Peyer's patch (tissue), 4 donors: ENCODE measurements at regions not wholly inside any gene's neighbourhood (a gene's known extent, or its start where the extent isn't known, plus 50 kb on each side); places are given as distances from the start of the nearest gene placed in this dataset.

Source experiments
- DNase-seq, 3 donors: peaks; one replicate each; pipeline ENCODE4 v3.0.0-alpha.2; 2017 to 2019
- H3K27ac ChIP-seq, 4 donors: fragments of 200-600 bp; sonication (generic); one replicate each; pipeline ENCODE4 v1.5.1; 2016 to 2019
- H3K27me3 ChIP-seq, 2 donors: fragments of 200-600 bp; sonication (generic); one replicate each; pipeline ENCODE4 v1.5.1; 2019
- H3K36me3 ChIP-seq, 3 donors: fragments of 200-600 bp; sonication (generic); one replicate each; pipeline ENCODE4 v1.5.1; 2016 to 2019
- H3K4me1 ChIP-seq, 4 donors: fragments of 200-600 bp; sonication (generic); one replicate each; pipeline ENCODE4 v1.5.1; 2016 to 2019
- H3K4me3 ChIP-seq, 4 donors: fragments of 200-600 bp; sonication (generic); 1 replicate in 3 of 4; 2 replicates in 1 of 4; pipeline ENCODE4 v1.5.1; 2016 to 2019; ENCODE audit warnings: mild to moderate bottlenecking in 1 of 4
- H3K9me3 ChIP-seq, 4 donors: fragments of 200-600 bp; sonication (generic); one replicate each; pipeline ENCODE4 v1.5.1; 2016 to 2019; ENCODE audit warnings: mild to moderate bottlenecking in 1 of 4
- POLR2A ChIP-seq, 2 donors: fragments of 450-650 bp; IDR thresholded peaks; one replicate each; pipeline ENCODE4 v1.5.1; 2017; ENCODE audit warnings: antibody characterized with exemption in 2 of 2, mild to moderate bottlenecking in 2 of 2, moderate library complexity in 2 of 2
- TF ChIP-seq, protein P1 (sequence below), 6 experiments: fragments of 450-650 bp in 4 of 6; fragments of 200-600 bp in 2 of 6; sonication (generic) in 1 of 6; IDR thresholded peaks; one replicate each; pipeline ENCODE4 v1.5.1; 2017 to 2019; ENCODE audit warnings: antibody characterized with exemption in 6 of 6, mild to moderate bottlenecking in 3 of 6, moderate library complexity in 1 of 6

DNA sequence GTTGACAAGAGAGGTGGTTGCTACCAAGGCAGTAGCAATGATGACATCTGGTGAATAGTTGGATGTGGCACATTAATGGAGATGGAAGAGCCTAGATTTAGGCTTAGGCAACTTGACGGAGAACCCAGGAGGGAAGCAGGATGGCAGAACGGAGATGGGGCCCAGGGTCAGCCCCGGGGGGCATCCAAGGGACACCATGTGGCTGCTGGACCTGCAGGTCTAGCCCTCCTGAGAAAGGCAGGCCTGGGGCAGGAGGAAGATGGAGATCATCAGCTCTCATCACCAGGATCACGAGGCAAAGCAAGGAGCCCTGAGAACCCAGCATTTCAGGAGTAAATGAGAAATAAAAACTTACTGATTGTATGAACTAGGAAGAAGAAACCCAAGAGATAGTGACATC is 216.2 kb downstream of the AUH start:
- H3K36me3 ChIP-seq, result no peaks in the 10 kb centered on the region
- DNase-seq, result no peak
- no peaks in the 10 kb centered on the region for H3K27me3 ChIP-seq
- no peak overlapping the region for H3K27ac ChIP-seq
- H3K4me3 ChIP-seq, result no peak overlapping the region
- no peaks in the 10 kb centered on the region for H3K9me3 ChIP-seq
- no peak for TF ChIP-seq POLR2A (IDR thresholded peaks at IDR 0.05)
- TF ChIP-seq, protein P1, sequence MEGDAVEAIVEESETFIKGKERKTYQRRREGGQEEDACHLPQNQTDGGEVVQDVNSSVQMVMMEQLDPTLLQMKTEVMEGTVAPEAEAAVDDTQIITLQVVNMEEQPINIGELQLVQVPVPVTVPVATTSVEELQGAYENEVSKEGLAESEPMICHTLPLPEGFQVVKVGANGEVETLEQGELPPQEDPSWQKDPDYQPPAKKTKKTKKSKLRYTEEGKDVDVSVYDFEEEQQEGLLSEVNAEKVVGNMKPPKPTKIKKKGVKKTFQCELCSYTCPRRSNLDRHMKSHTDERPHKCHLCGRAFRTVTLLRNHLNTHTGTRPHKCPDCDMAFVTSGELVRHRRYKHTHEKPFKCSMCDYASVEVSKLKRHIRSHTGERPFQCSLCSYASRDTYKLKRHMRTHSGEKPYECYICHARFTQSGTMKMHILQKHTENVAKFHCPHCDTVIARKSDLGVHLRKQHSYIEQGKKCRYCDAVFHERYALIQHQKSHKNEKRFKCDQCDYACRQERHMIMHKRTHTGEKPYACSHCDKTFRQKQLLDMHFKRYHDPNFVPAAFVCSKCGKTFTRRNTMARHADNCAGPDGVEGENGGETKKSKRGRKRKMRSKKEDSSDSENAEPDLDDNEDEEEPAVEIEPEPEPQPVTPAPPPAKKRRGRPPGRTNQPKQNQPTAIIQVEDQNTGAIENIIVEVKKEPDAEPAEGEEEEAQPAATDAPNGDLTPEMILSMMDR (IDR thresholded peaks at IDR 0.05), result no peak
- H3K4me1 ChIP-seq, result no peaks in the 10 kb centered on the region

DNA sequence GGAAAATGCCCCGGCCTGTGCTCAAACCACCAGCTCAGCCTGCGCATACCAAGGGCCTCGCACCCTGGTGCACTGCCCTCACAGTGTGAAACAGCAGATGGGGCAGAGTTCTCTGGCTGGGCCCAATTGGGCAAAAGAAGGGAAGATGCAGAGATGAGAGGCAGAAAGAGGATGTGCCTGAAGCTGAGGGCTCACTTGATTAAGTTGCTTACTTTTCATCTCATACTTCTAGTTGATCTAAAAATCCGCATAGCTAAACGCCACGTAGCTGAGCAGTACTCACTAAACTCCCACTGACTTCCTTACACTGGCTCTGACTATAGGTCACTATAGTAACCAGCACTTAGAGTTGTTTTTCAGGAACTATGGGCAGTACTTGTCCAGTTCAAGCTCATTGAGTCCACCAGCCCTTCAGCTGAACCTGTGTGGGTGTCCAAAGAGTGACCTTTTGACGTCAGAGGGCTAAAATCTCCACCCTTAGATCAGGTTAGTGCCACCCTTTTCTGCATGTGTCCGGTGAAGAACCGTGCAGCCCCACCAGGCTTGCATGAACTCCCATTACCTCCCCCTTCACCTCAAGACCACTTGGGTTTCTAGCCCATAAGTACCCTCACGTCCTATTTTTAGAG is 215.2 kb downstream of the AUH start:
- Histone ChIP-seq H3K36me3 (no peaks in the 10 kb centered on the region), H3K9me3 (no peaks in the 10 kb centered on the region), H3K27me3 (no peaks in the 10 kb centered on the region), H3K27ac (no peak overlapping the region), H3K4me3 (no peak overlapping the region), H3K4me1 (peaks cover 0 to under 1% (median 0%) of the 10 kb centered on the region in 4 donors)
- DNase-seq, result no peak
- TF ChIP-seq, protein P1 (IDR thresholded peaks at IDR 0.05), result no peak
- TF ChIP-seq POLR2A (IDR thresholded peaks at IDR 0.05), result no peak

DNA sequence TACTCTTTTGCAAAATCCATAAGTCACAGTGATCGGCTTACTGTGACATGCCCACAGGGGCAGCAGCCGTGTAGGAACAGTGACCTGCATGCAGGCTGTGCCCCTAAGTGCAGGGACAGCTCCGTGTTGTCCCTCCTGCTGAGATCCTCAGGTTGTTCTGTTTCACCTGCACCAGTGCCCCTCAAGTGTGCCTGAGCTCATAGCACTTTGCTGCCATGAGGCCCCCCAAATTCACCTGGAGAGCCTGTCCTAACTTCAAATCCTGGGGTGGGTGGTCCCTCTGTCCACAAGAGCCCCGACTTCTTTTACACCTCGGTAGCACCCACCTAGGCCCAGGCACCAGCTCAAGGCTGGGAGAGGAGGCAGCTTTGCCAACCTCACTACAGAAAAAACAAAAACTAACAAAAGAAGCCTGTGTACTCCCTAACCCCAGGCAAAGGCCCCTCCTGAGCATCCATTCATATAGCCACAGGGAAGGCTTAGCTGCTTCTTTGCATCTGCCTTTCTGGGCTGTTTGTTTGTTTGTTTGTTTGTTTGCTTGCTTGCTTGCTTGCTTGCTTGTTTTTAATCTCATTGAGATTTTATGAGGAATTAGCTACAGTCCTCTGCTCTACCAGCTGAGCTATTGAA is 214.5 kb downstream of the AUH start:
- no peak overlapping the region for H3K27ac ChIP-seq
- no peaks in the 10 kb centered on the region for H3K27me3 ChIP-seq
- TF ChIP-seq, protein P1 (IDR thresholded peaks at IDR 0.05), result no peak
- TF ChIP-seq POLR2A (IDR thresholded peaks at IDR 0.05), result no peak
- H3K36me3 ChIP-seq, result no peaks in the 10 kb centered on the region
- DNase-seq, result no peak
- no peak overlapping the region for H3K4me3 ChIP-seq
- peaks cover 0 to 5% (median 0%) of the 10 kb centered on the region in 4 donors for H3K4me1 ChIP-seq
- no peaks in the 10 kb centered on the region for H3K9me3 ChIP-seq

DNA sequence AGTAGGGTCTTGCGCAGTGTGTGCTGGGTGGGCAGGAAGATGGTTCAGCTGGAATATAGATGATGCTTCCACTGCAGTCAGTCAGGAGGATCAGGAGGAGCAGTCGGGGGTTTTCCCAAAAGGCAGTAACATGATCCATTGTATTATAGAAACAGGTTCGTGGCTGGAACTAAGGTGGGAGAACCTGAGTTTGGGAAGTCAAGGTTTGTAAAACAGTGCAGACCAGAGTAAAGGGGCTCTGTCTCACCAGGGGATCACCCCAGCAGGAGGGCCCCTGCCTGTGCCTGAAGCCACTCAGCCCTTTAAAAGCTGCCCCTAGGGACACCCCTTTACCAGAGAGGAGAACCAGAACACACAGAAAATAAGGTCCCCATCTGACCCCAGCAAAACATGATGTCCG is 213.4 kb downstream of the AUH start:
- H3K4me1 ChIP-seq, result peaks cover 0 to 5% (median 0%) of the 10 kb centered on the region in 4 donors
- no peaks in the 10 kb centered on the region for H3K36me3 ChIP-seq
- H3K9me3 ChIP-seq, result no peaks in the 10 kb centered on the region
- H3K27me3 ChIP-seq, result no peaks in the 10 kb centered on the region
- DNase-seq, result no peak
- H3K4me3 ChIP-seq, result no peak overlapping the region
- peak overlapping the region in 1 of 4 donors; percentile 8 for H3K27ac ChIP-seq
- TF ChIP-seq POLR2A (IDR thresholded peaks at IDR 0.05), result no peak
- TF ChIP-seq, protein P1 (IDR thresholded peaks at IDR 0.05), result no peak

DNA sequence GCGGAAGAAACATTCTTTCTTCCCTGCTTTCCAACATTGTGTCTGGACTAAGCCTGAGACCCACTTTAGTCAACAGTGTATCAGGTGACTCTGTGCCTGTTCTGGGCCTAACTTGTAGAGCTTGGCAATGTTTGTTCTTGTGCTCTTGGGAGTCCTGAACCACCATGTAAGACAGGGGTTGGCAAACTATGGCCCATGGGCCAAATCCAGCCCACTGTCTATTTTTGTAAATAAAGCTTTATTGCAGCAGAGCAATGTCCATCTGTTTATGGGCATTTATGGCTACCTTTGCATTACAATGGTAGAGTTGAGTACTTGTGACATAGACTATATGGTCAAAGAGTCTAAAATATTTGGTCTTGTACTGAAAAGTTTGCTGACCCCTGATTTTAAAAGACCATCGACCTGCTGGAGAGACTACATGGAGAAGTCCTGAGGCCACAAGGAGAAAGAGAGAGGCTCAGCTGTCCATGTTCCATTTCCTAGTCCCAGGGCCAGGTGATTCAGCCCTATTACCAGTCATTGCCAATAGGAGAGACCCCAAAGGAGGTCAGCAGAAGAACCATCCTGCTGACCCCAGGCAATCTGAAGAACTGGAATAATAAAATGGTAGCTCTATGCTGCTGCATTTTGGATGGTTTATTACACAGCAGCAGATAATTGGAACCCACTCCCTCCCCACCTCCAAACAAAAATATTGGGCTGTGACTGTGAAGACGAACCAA is 211.3 kb downstream of the AUH start:
- no peak for DNase-seq
- H3K27me3 ChIP-seq, result no peaks in the 10 kb centered on the region
- H3K4me3 ChIP-seq, result no peak overlapping the region
- H3K9me3 ChIP-seq, result no peaks in the 10 kb centered on the region
- H3K36me3 ChIP-seq, result no peaks in the 10 kb centered on the region
- no peak for TF ChIP-seq POLR2A (IDR thresholded peaks at IDR 0.05)
- TF ChIP-seq, protein P1 (IDR thresholded peaks at IDR 0.05), result no peak
- H3K27ac ChIP-seq, result peak overlapping the region; percentile 24 to 72 (median 51)
- H3K4me1 ChIP-seq, result peaks cover 0 to 5% (median 0%) of the 10 kb centered on the region in 4 donors
